Keratinocyte (primary cell): ENCODE measurements at regions not wholly inside any gene's neighbourhood (a gene's known extent, or its start where the extent isn't known, plus 50 kb on each side); places are given as distances from the start of the nearest gene placed in this dataset.

ENCODE experiments used
- EZH2 ChIP-seq: IDR thresholded peaks from one replicate; pipeline ENCODE4 v1.6.1; 2012; ENCODE audit warnings: inconsistent platforms, mild to moderate bottlenecking, low read length, moderate library complexity
- TF ChIP-seq, protein P1 (sequence below), 3 experiments: IDR thresholded peaks in 1 of 3; conservative IDR thresholded peaks in 1 of 3; optimal IDR thresholded peaks in 1 of 3; 2 replicates in 2 of 3; 3 replicates in 1 of 3; pipeline versions ENCODE3 to v1.5.1; 2011; ENCODE audit warnings: low read length in 3 of 3, mild to moderate bottlenecking in 3 of 3, moderate library complexity in 2 of 3, control low read depth in 1 of 3, inconsistent platforms in 1 of 3; ENCODE audit not compliant: insufficient read depth in 2 of 3; ENCODE audit errors: extremely low read depth in 1 of 3

DNA sequence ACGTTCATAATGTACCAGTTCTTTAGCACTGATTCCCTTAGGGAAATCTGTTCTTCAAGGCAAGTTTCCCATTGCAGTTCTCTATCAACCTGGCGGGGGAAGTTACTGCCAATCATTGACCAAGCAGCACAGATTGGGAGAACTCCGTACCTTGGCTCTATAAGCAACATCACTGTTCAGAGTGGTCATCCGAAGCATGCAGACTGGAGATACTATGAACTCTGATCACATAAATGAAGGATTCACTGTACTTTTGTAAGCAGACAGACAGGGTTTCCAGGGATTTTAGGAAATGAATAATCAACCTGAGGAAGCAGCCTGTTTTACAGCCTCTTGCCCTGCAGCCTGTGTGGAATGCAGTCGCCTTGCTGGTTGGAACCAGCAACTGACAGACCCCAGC, 63.8 kb upstream of the WWC2 start:
- TF ChIP-seq, protein P1, sequence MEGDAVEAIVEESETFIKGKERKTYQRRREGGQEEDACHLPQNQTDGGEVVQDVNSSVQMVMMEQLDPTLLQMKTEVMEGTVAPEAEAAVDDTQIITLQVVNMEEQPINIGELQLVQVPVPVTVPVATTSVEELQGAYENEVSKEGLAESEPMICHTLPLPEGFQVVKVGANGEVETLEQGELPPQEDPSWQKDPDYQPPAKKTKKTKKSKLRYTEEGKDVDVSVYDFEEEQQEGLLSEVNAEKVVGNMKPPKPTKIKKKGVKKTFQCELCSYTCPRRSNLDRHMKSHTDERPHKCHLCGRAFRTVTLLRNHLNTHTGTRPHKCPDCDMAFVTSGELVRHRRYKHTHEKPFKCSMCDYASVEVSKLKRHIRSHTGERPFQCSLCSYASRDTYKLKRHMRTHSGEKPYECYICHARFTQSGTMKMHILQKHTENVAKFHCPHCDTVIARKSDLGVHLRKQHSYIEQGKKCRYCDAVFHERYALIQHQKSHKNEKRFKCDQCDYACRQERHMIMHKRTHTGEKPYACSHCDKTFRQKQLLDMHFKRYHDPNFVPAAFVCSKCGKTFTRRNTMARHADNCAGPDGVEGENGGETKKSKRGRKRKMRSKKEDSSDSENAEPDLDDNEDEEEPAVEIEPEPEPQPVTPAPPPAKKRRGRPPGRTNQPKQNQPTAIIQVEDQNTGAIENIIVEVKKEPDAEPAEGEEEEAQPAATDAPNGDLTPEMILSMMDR (optimal IDR thresholded peaks at IDR 0.05 in 1 of 3, IDR thresholded peaks at IDR 0.05 in 1 of 3, conservative IDR thresholded peaks at IDR 0.05 in 1 of 3; ENCODE audit: extremely low read depth in 1 of 3, insufficient read depth in 2 of 3, low read length in 3 of 3), result no peak
- TF ChIP-seq EZH2, result no peak
